ENCODE measurements at regions not wholly inside any gene's neighbourhood (a gene's known extent, or its start where the extent isn't known, plus 50 kb on each side); places are given as distances from the start of the nearest gene placed in this dataset.
"Not testable (repeated sequence)": the region's sequence is repeated elsewhere in the genome, so short reads cannot be mapped to it uniquely, and the experiment has no call there.

DNA sequence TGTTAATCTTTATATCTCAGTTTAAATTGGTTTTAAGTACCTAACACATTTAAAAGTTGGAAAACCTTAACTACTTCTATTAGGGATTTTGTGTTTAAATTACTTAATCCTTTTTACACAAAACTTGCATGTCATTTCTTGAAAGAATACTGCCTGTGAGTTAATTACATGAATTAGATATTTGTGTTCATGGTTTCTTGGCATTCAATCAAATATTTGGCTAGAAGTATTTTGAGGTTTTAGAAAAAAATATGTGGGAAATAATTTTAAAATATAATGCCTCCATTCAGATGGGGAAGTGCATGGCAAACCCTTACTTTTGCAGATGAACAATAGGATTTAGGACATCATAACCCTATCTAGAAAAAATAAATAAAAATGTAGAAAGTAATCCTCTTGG, 186.5 kb upstream of the SEMA3E start:
- H3K4me3 ChIP-seq (ENCODE audit: low read length) = no peak overlapping the region
- no peak for DNase-seq (ENCODE audit: low read depth, low spot score)

DNA sequence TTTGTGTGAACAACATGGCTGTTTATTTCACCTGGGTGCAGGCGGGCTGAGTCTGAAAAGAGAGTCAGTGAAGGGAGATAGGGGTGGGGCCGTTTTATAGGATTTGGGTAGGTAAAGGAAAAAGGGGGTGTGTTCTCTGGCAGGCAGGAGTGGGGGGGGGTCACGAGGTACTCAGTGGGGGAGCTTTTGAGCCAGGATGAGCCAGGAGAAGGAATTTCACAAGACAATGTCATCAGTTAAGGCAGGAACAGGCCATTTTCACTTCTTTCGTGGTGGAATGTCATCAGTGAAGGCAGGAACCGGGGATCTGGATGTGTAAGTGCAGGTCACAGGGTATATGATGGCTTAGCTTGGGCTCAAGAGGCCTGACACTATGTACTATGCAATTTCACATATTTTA, 184.8 kb upstream of the SEMA3E start:
- not testable (repeated sequence) for DNase-seq (ENCODE audit: low read depth, low spot score); H3K4me3 ChIP-seq (ENCODE audit: low read length)

DNA sequence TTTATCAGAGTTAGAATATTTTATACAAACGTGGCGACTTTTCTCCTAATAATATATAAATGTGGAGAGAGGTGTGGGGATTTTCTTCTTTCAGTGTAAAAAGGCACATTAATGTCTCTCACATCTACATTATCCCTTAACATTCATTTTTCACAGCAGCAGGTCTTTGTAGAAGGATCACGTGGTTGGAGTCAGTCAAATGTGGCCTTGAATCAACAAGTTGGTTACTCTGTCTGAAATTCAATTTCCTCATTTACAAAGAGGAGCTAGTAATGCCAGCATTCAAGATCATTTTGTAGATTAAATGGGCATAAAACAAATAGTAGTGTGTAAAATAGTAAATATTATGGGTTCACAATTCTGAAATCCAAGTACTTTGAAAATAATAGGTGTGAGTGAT, 183.1 kb upstream of the SEMA3E start:
- no peak overlapping the region for H3K4me3 ChIP-seq (ENCODE audit: low read length)
- DNase-seq (ENCODE audit: low read depth, low spot score) = no peak

GRCh38 chr7:83827036-83827435, 178.1 kb upstream of the SEMA3E start:
- DNase-seq (ENCODE audit: low read depth, low spot score) = no peak
- H3K4me3 ChIP-seq (ENCODE audit: low read length) = no peak overlapping the region

- H3K4me3 ChIP-seq (ENCODE audit: low read length) = no peak overlapping the region
- DNase-seq (ENCODE audit: low read depth, low spot score) = no peak
Observed at GRCh38 chr7:83824214-83824613, 175.3 kb upstream of the SEMA3E start.

DNA sequence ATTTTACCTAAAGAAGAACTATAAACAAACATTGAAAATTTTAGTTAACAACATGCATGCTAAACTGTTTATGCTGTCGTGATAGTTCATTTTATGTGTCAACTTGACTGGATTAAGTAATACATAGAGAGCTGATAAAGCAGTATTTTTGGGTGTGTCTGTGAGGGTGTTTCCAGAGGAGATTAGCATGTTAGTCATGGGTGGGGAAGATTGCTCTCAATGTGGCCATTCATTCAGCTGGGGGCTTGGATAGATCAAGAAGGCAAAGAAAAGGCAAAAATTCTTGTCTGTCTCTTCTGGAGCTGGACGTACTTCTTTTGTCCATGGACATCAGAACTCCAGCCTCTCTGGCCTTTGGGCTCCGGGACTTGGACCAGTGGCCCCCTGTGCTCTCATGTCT, 172.9 kb upstream of the SEMA3E start:
- H3K4me3 ChIP-seq (ENCODE audit: low read length) = no peak overlapping the region
- DNase-seq (ENCODE audit: low read depth, low spot score) = no peak

- DNase-seq (ENCODE audit: low read depth, low spot score) = no peak
- no peak overlapping the region for H3K4me3 ChIP-seq (ENCODE audit: low read length)
Observed at GRCh38 chr7:83820641-83821040, 171.7 kb upstream of the SEMA3E start.

- no peak overlapping the region for H3K4me3 ChIP-seq (ENCODE audit: low read length)
- no peak for DNase-seq (ENCODE audit: low read depth, low spot score)
Observed at GRCh38 chr7:83819911-83820310, 171.0 kb upstream of the SEMA3E start.

DNA sequence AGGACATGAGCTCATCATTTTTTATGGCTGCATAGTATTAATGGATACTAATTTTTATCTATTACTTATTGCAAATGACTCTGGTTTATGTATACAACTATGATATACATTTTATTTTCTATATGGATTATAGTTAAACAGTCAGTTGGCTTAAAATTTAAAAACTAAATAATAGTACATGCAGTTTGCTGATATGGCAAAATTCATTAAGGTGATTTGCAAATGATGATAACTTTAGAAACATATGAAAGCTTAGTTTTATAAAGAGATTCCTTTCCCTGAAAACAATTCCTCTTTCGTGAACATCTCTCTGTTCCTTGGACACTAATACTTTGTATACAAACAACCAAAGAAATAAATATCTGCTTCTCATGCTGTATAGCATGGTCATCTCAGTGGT, 165.5 kb upstream of the SEMA3E start:
- no peak overlapping the region for H3K4me3 ChIP-seq (ENCODE audit: low read length)
- no peak for DNase-seq (ENCODE audit: low read depth, low spot score)

GRCh38 chr7:83812563-83812962, 163.6 kb upstream of the SEMA3E start:
- not testable (repeated sequence) for H3K4me3 ChIP-seq (ENCODE audit: low read length); DNase-seq (ENCODE audit: low read depth, low spot score)

GRCh38 chr7:83808982-83809381, 160.0 kb upstream of the SEMA3E start:
- no peak overlapping the region for H3K4me3 ChIP-seq (ENCODE audit: low read length)

GRCh38 chr7:83807774-83808173, 158.8 kb upstream of the SEMA3E start:
- H3K4me3 ChIP-seq (ENCODE audit: low read length) = no peak overlapping the region
- DNase-seq (ENCODE audit: low read depth, low spot score) = no peak

More at GRCh38 chr7:83808982-83809381, 160.0 kb upstream of the SEMA3E start:
- no peak for DNase-seq (ENCODE audit: low read depth, low spot score)

GRCh38 chr7:83806538-83806937, 157.6 kb upstream of the SEMA3E start:
- DNase-seq (ENCODE audit: low read depth, low spot score) = no peak

GRCh38 chr7:83799333-83799732, 150.4 kb upstream of the SEMA3E start:
- no peak overlapping the region for H3K4me3 ChIP-seq (ENCODE audit: low read length)
- DNase-seq (ENCODE audit: low read depth, low spot score) = no peak

More at GRCh38 chr7:83806538-83806937, 157.6 kb upstream of the SEMA3E start:
- H3K4me3 ChIP-seq (ENCODE audit: low read length) = no peak overlapping the region

- no peak overlapping the region for H3K4me3 ChIP-seq (ENCODE audit: low read length)
- no peak for DNase-seq (ENCODE audit: low read depth, low spot score)
Observed at GRCh38 chr7:83798489-83798888, 149.6 kb upstream of the SEMA3E start.

DNA sequence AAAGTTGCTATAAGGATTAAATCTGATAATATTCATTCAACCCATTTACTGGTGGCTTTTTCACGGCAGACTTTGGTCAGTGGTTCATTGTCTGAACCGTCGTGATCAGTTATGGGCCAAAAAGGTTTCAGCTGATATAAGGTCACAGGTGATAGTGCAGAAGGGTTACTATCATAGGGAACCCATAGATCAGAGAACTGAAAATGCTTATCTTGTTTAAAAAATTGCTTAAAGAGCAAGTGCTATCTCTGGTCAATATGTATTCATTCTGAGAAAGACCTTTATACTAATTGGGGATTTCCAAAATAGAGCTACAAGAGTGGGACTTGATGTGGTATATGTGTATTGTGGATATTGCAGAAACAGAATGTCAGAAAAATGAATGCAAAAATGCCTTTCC, 147.8 kb upstream of the SEMA3E start:
- no peak for DNase-seq (ENCODE audit: low read depth, low spot score)
- no peak overlapping the region for H3K4me3 ChIP-seq (ENCODE audit: low read length)

DNA sequence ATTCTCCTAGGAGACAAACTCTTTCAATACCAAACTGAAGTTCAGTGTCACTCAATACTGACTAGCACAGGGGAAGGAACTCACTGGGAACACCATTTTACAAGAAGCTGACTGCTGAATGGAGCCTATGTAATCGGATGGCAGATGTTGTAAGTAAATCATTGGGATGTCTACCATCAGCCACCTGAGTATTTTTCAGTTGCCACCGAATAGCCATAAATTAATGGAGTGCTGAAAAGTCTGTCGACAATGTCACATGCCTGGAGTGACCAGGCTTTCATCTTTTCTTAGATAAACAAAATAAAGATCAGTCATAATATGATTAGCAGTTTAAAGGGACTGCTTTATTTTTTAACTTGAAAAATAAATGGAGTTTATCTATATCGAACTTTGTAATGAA, 145.9 kb upstream of the SEMA3E start:
- H3K4me3 ChIP-seq (ENCODE audit: low read length) = no peak overlapping the region
- DNase-seq (ENCODE audit: low read depth, low spot score) = no peak

DNA sequence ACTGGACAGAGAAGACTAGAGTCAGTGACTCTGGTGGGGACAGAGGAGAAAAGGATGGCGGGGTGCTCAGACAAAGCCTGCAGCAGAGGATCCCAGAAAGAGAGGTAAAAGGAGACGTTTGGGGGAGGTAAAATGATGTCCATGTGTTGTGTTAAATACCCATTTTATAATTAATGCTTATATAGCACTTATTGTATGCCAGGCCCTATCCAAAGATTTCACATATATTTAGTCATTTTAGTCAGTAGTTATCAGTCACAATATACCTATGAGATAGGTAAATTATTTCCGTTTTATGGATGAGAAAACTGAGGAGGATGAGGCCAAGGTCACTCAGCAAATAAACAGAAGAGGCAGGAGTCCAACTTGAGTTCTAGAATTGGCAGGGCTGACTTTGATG, 144.6 kb upstream of the SEMA3E start:
- no peak for DNase-seq (ENCODE audit: low read depth, low spot score)
- H3K4me3 ChIP-seq (ENCODE audit: low read length) = no peak overlapping the region

DNA sequence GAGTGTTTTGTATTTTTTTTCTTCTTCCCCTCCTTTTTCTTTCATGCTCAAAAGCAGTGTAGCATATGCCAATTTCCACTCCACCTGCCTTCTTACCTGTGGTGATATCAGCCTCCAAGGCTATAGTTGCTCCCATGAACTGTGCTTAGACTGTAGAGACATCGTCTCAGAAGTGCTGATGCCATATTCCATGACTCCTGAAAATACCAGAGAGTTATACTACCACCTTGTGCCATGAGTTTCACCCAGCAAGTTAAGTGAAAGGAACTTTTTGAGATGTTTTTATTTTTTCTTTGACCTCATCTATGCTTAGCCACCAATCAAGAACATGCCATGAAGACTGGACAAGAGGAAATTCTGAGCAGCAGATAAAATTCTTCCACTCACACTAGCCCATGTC, 142.8 kb upstream of the SEMA3E start:
- no peak overlapping the region for H3K4me3 ChIP-seq (ENCODE audit: low read length)
- DNase-seq (ENCODE audit: low read depth, low spot score) = no peak

DNA sequence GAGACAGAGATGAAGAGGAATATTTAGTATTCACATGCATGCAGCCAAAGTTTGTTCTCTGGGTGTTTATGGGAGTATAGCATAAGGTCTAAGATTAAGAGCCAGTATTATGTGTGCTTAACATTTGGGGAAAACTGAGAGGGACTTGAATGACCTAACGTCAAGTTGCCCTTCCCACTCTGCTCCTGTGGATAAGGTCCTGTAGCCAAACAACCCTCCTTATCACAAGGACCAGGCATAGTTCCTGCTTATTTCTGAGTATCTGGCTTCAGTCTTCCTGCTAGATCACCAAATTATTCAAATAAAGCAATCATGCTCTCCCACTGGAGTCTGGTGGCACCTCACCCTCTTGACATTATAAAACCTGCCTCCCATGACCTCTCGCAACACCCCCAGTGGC, 137.9 kb upstream of the SEMA3E start:
- DNase-seq (ENCODE audit: low read depth, low spot score) = no peak
- H3K4me3 ChIP-seq (ENCODE audit: low read length) = no peak overlapping the region

GRCh38 chr7:83782628-83783027, 133.7 kb upstream of the SEMA3E start:
- H3K4me3 ChIP-seq (ENCODE audit: low read length) = no peak overlapping the region
- no peak for DNase-seq (ENCODE audit: low read depth, low spot score)

GRCh38 chr7:83778073-83778443, 129.1 kb upstream of the SEMA3E start:
- DNase-seq (ENCODE audit: low read depth, low spot score) = no peak
- H3K4me3 ChIP-seq (ENCODE audit: low read length) = no peak overlapping the region
